ENCODE measurements at regions not wholly inside any gene's neighbourhood (a gene's known extent, or its start where the extent isn't known, plus 50 kb on each side); places are given as distances from the start of the nearest gene placed in this dataset.

DNA sequence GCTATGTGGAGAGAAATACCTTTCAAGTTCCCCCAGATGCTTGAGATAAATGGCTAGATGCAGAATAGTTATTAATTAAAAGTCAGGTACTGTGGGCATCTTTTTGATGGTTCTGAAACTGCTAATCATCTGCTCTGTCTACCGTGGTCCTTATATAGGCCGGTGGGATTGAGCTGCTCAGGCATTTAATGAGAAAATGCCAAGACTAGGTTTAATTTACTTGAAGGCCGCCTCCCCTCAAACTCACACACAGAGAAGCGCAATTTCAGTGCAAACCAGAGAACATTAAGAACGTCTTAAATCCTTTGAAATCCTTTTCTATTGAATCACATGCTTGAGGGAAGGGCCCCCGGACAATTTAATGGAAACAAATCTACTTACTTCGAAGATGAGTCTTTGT, 136.4 kb upstream of the CRBN start:
- Histone ChIP-seq H3K27me3 (no peaks in the 10 kb centered on the region), H3K36me3 (no peaks in the 10 kb centered on the region), H3K9me3 (no peaks in the 10 kb centered on the region), H3K27ac (no peak overlapping the region), H3K4me3 (no peak overlapping the region), H3K4me1 (no peaks in the 10 kb centered on the region)
- TF ChIP-seq POLR2A (IDR thresholded peaks at IDR 0.05): no peak
- TF ChIP-seq, protein P1, sequence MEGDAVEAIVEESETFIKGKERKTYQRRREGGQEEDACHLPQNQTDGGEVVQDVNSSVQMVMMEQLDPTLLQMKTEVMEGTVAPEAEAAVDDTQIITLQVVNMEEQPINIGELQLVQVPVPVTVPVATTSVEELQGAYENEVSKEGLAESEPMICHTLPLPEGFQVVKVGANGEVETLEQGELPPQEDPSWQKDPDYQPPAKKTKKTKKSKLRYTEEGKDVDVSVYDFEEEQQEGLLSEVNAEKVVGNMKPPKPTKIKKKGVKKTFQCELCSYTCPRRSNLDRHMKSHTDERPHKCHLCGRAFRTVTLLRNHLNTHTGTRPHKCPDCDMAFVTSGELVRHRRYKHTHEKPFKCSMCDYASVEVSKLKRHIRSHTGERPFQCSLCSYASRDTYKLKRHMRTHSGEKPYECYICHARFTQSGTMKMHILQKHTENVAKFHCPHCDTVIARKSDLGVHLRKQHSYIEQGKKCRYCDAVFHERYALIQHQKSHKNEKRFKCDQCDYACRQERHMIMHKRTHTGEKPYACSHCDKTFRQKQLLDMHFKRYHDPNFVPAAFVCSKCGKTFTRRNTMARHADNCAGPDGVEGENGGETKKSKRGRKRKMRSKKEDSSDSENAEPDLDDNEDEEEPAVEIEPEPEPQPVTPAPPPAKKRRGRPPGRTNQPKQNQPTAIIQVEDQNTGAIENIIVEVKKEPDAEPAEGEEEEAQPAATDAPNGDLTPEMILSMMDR (IDR thresholded peaks at IDR 0.05): no peak
- intact Hi-C loops (cut with DNase I; ENCODE audit: low total_unique reads): no loop called here
- no peak for DNase-seq

DNA sequence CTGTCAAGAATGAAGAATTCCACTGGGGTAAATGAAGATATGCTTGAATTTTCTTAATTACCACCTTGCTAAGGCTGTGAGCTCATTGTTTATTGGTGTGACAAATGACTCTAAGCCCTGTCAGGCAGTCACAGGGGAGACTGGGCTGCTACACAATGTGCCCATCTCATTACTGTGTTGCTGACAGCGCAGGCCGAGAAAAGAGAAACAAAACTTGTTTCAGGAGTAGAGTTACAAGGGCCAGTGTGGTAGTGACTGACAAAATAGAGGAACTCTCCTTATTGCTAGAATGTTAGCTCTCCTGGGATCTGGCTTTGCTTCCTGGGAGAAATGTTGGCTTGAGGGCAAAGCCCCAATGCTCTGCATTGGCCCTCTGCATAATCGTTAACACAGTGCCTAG, 130.4 kb upstream of the CRBN start:
- intact Hi-C loops (cut with DNase I; ENCODE audit: low total_unique reads): no loop called here

DNA sequence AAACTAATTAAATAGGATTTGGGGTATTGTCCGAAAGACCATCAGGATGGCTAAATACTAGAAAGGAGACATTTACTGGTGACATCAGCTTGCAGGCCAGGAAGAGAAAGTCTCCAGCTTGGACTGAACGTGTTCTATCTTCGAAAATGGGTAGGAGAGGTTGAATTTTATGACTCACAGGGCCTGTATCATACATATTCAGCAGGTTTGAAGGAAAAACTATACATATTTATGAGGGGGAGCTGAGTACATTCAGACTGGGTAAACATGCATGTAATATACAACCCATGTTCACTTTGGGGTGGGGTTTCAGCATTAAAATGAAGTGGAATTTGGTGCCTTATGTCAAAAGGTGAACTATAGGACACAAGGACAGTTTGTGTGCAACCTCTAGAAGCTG, 129.3 kb upstream of the CRBN start:
- Histone ChIP-seq H3K4me3 (no peak overlapping the region), H3K27ac (no peak overlapping the region), H3K27me3 (no peaks in the 10 kb centered on the region), H3K9me3 (no peaks in the 10 kb centered on the region), H3K4me1 (no peaks in the 10 kb centered on the region), H3K36me3 (no peaks in the 10 kb centered on the region)
- TF ChIP-seq, protein P1 (IDR thresholded peaks at IDR 0.05): no peak
- no peak for TF ChIP-seq POLR2A (IDR thresholded peaks at IDR 0.05)
- intact Hi-C loops (cut with DNase I; ENCODE audit: low total_unique reads): no loop called here
- no peak for DNase-seq

More for the DNA sequence above, 130.4 kb upstream of the CRBN start:
- no peaks in the 10 kb centered on the region for H3K36me3 ChIP-seq
- no peak for DNase-seq
- H3K4me1 ChIP-seq: no peaks in the 10 kb centered on the region
- H3K9me3 ChIP-seq: no peaks in the 10 kb centered on the region
- no peaks in the 10 kb centered on the region for H3K27me3 ChIP-seq
- no peak overlapping the region for H3K27ac ChIP-seq
- no peak overlapping the region for H3K4me3 ChIP-seq
- TF ChIP-seq, protein P1 (IDR thresholded peaks at IDR 0.05): no peak
- TF ChIP-seq POLR2A (IDR thresholded peaks at IDR 0.05): no peak

DNA sequence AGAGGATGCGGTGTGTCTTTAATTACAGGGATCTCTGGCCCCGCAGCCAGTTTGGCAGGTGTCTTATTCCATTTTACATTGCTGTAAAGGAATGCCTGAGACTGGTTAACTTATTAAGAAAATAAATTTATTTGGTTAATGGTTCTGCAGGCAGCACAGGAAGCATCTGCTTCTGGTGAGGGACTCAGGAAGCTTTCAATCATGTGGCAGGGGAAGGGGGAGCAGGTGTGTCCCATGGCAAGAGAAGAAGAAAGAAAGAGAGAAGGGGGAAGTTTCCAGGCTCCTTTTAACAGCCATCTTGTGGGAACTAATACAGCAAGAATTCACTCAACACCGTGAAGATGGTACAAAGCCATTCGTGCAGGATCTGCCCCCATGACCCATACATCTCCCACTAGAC, 128.0 kb upstream of the CRBN start:
- no peaks in the 10 kb centered on the region for H3K36me3 ChIP-seq
- DNase-seq: no peak
- no peak for TF ChIP-seq POLR2A (IDR thresholded peaks at IDR 0.05)
- TF ChIP-seq, protein P1 (IDR thresholded peaks at IDR 0.05): no peak
- H3K4me1 ChIP-seq: no peaks in the 10 kb centered on the region
- H3K27ac ChIP-seq: no peak overlapping the region
- no peaks in the 10 kb centered on the region for H3K27me3 ChIP-seq
- no peak overlapping the region for H3K4me3 ChIP-seq
- intact Hi-C loops (cut with DNase I; ENCODE audit: low total_unique reads): no loop called here
- no peaks in the 10 kb centered on the region for H3K9me3 ChIP-seq

DNA sequence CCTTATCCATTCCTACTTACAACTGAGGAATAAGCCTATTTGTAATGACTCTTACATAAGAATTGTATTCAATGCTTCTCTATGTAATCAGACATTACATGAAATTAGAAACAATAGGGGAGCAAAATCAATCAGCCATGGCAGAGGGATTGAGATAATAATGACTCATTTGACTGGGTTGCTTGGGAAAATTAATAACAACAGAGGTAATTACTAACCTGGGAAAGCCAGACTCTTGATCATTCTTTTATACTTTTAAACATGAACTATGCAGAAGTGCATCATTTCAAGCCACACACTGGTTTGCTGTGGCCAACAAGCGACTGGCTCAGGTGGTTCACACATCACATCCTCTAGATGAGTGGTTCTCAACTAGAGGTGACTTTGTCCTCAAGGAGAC, 126.3 kb upstream of the CRBN start:
- Histone ChIP-seq H3K9me3 (no peaks in the 10 kb centered on the region), H3K36me3 (no peaks in the 10 kb centered on the region), H3K27ac (no peak overlapping the region), H3K4me3 (no peak overlapping the region), H3K27me3 (no peaks in the 10 kb centered on the region), H3K4me1 (no peaks in the 10 kb centered on the region)
- TF ChIP-seq, protein P1 (IDR thresholded peaks at IDR 0.05): no peak
- TF ChIP-seq POLR2A (IDR thresholded peaks at IDR 0.05): no peak
- DNase-seq: no peak
- intact Hi-C loops (cut with DNase I; ENCODE audit: low total_unique reads): no loop called here

All from uterus (tissue), 3 donors.